ENCODE measurements at regions not wholly inside any gene's neighbourhood (a gene's known extent, or its start where the extent isn't known, plus 50 kb on each side); places are given as distances from the start of the nearest gene placed in this dataset.

DNA sequence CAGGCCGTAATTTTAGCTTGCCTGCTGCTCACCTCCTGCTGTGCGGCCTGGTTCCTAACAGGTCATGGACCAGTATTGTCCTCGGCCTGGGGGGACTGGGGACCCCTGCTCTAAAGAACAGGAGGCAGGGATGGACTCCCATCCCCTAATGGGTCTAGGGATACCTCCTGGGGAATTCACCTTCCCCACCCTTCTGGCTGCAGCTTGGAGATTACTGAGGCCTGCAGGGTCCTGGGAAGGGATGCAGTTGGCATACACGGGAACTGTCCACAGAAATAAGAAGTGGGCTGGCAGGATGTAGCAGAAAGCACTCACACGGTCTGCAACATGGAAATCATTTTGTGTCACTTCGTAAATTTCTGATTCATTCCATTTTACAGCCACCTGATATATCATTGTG is 123.0 kb downstream of the C16orf95 start:
- no peak for ATAC-seq
- intact Hi-C loops (cut with micrococcal nuclease; ENCODE audit: unreplicated experiment), result no loop called here
- no peak overlapping the region for H2AFZ ChIP-seq (ENCODE audit: control insufficient read depth, low read depth, low read length)
- ChIA-PET CTCF (no interaction called here), RAD21 (ENCODE audit: unreplicated experiment) (no interaction called here), SMC1A (ENCODE audit: uncharacterized antibody, unreplicated experiment) (no interaction called here), POLR2A (no interaction called here)
- H3K79me2 ChIP-seq (ENCODE audit: control insufficient read depth, insufficient read depth, low read length), result no peaks in the 10 kb centered on the region
- H3K9me3 ChIP-seq (replicated peaks; ENCODE audit: control insufficient read depth, insufficient read depth, low read length), result no peaks in the 10 kb centered on the region; the same call in 2 of the 3 replicates
- BruUV-seq (replicated peaks), result no TSS peak
- H3K9ac ChIP-seq (ENCODE audit: control insufficient read depth, insufficient read depth, low read length), result no peak overlapping the region
- H4K20me1 ChIP-seq (ENCODE audit: control insufficient read depth, insufficient read depth), result no peaks in the 10 kb centered on the region
- no peak overlapping the region for H3K27ac ChIP-seq (ENCODE audit: control insufficient read depth, insufficient read depth)
- H3K4me2 ChIP-seq (ENCODE audit: control insufficient read depth, insufficient read depth), result no peak overlapping the region
- H3K4me3 ChIP-seq, result no peak overlapping the region
- no peak for DNase-seq (ENCODE audit: low read depth, low spot score)
- 0 out of 4 replicates have a peak, but pooled peaks cover 0 to 3% of the 10 kb centered on the region in 2 experiments for H3K27me3 ChIP-seq (replicated peaks in 1 of 2; ENCODE audit: control insufficient read depth in 2 of 2, insufficient read depth in 2 of 2, low read length in 1 of 2)
- H3K4me1 ChIP-seq (ENCODE audit: control insufficient read depth, insufficient read depth, low read length), result no peaks in the 10 kb centered on the region
- H3K36me3 ChIP-seq (ENCODE audit: control insufficient read depth in 2 of 2, insufficient read depth in 2 of 2, low read length in 1 of 2), result no peaks in the 10 kb centered on the region
- TF ChIP-seq ZNF384 (IDR thresholded peaks at IDR 0.05; ENCODE audit: borderline replicate concordance, low read depth, low read length) (no peak), IRF5 (IDR thresholded peaks at IDR 0.05; ENCODE audit: borderline replicate concordance) (no peak), IRF4 (IDR thresholded peaks at IDR 0.05; ENCODE audit: low read depth, low read length) (no peak), CREB1 (IDR thresholded peaks at IDR 0.05; ENCODE audit: low read depth) (no peak), SRF (IDR thresholded peaks at IDR 0.05; ENCODE audit: low read depth in 2 of 2, low read length in 2 of 2) (no peak), ATF3 (IDR thresholded peaks at IDR 0.05; ENCODE audit: borderline replicate concordance, extremely low read depth, low read depth, low read length) (no peak), NFYA (IDR thresholded peaks at IDR 0.05; ENCODE audit: borderline replicate concordance, low read depth, low read length) (no peak), MLLT1 (IDR thresholded peaks at IDR 0.05) (no peak)
- TF ChIP-seq, protein P1, sequence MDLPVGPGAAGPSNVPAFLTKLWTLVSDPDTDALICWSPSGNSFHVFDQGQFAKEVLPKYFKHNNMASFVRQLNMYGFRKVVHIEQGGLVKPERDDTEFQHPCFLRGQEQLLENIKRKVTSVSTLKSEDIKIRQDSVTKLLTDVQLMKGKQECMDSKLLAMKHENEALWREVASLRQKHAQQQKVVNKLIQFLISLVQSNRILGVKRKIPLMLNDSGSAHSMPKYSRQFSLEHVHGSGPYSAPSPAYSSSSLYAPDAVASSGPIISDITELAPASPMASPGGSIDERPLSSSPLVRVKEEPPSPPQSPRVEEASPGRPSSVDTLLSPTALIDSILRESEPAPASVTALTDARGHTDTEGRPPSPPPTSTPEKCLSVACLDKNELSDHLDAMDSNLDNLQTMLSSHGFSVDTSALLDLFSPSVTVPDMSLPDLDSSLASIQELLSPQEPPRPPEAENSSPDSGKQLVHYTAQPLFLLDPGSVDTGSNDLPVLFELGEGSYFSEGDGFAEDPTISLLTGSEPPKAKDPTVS (IDR thresholded peaks at IDR 0.05; ENCODE audit: low read depth, low read length), result no peak
- TF ChIP-seq, protein P2, sequence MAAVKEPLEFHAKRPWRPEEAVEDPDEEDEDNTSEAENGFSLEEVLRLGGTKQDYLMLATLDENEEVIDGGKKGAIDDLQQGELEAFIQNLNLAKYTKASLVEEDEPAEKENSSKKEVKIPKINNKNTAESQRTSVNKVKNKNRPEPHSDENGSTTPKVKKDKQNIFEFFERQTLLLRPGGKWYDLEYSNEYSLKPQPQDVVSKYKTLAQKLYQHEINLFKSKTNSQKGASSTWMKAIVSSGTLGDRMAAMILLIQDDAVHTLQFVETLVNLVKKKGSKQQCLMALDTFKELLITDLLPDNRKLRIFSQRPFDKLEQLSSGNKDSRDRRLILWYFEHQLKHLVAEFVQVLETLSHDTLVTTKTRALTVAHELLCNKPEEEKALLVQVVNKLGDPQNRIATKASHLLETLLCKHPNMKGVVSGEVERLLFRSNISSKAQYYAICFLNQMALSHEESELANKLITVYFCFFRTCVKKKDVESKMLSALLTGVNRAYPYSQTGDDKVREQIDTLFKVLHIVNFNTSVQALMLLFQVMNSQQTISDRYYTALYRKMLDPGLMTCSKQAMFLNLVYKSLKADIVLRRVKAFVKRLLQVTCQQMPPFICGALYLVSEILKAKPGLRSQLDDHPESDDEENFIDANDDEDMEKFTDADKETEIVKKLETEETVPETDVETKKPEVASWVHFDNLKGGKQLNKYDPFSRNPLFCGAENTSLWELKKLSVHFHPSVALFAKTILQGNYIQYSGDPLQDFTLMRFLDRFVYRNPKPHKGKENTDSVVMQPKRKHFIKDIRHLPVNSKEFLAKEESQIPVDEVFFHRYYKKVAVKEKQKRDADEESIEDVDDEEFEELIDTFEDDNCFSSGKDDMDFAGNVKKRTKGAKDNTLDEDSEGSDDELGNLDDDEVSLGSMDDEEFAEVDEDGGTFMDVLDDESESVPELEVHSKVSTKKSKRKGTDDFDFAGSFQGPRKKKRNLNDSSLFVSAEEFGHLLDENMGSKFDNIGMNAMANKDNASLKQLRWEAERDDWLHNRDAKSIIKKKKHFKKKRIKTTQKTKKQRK (IDR thresholded peaks at IDR 0.05; ENCODE audit: low read depth, low read length), result no peak
- in situ Hi-C loops (cut with MboI), result no loop called here
- 25% methylated on average over 6 of the region's 6 CpGs for WGBS (ENCODE audit: insufficient coverage, insufficient replicate concordance, low lambda C conversion rate, missing lambda C conversion rate)
- FAIRE-seq, result no peak
